Caco-2 (cell line): ENCODE measurements at regions not wholly inside any gene's neighbourhood (a gene's known extent, or its start where the extent isn't known, plus 50 kb on each side); places are given as distances from the start of the nearest gene placed in this dataset.

ENCODE experiments used
- BruUV-seq: library from RNA; stranded (reverse); fragments of 400-500 nt; replicated peaks from 2 replicates; lab custom pipeline; 2021; lab: Mats Ljungman, UMichigan
- CTCF ChIA-PET: fragments of 300-600 bp; sonication (Branson Sonifier 250); formaldehyde crosslinking; loops from one replicate; lab custom pipeline; 2022; ENCODE audit warnings: antibody characterized with exemption; lab: Charles Lee
- POLR2A ChIA-PET: fragments of 300-600 bp; sonication (Branson Sonifier 250); formaldehyde crosslinking; loops from one replicate; lab custom pipeline; 2022; ENCODE audit warnings: antibody characterized with exemption; lab: Charles Lee
- DNase-seq, 2 experiments: peaks; one replicate each; pipeline versions ENCODE4 v3.0.0 to v3.0.0-alpha.2; 2020 to 2022
- H3K27me3 ChIP-seq: replicated peaks from 2 replicates; pipeline ENCODE4 v1.6.0; 2011; ENCODE audit warnings: low read length; ENCODE audit not compliant: control insufficient read depth, insufficient read depth
- H3K36me3 ChIP-seq: 2 replicates; pipeline ENCODE4 v1.5.1; 2011; ENCODE audit warnings: low read length; ENCODE audit not compliant: control insufficient read depth, insufficient read depth
- H3K4me1 ChIP-seq: fragments of 250-450 bp; sonication (Bioruptor Pico); 2 replicates; pipeline ENCODE4 v1.5.1; 2020; ENCODE audit warnings: mild to moderate bottlenecking
- H3K4me3 ChIP-seq: 2 replicates; pipeline ENCODE4 v1.5.1; 2011; ENCODE audit warnings: low read depth, mild to moderate bottlenecking, control low read depth, low read length
- H3K9me3 ChIP-seq: fragments of 250-450 bp; sonication (Bioruptor Pico); 2 replicates; pipeline ENCODE4 v1.5.1; 2020; ENCODE audit warnings: mild to moderate bottlenecking, moderate library complexity
- H3K27ac Mint-ChIP-seq: one replicate; pipeline ENCODE4 v1.8.0; 2022; ENCODE audit warnings: mixed read lengths; ENCODE audit not compliant: unreplicated experiment
- H3K27me3 Mint-ChIP-seq: one replicate; pipeline ENCODE4 v1.8.0; 2022; ENCODE audit warnings: mixed read lengths; ENCODE audit not compliant: insufficient read depth, unreplicated experiment
- H3K36me3 Mint-ChIP-seq: one replicate; pipeline ENCODE4 v1.8.0; 2022; ENCODE audit warnings: mild to moderate bottlenecking, mixed read lengths; ENCODE audit not compliant: insufficient read depth, unreplicated experiment
- H3K4me1 Mint-ChIP-seq: one replicate; pipeline ENCODE4 v1.8.0; 2022; ENCODE audit warnings: low read depth, mixed read lengths; ENCODE audit not compliant: unreplicated experiment
- H3K4me3 Mint-ChIP-seq: one replicate; pipeline ENCODE4 v1.8.0; 2022; ENCODE audit warnings: mild to moderate bottlenecking, moderate library complexity, mixed read lengths; ENCODE audit not compliant: unreplicated experiment
- H3K9me3 Mint-ChIP-seq: one replicate; pipeline ENCODE4 v1.8.0; 2022; ENCODE audit warnings: mixed read lengths; ENCODE audit not compliant: unreplicated experiment
- CTCF ChIP-seq, 2 experiments: fragments of 200-600 bp in 1 of 2; IDR thresholded peaks; 1 replicate in 1 of 2; 2 replicates in 1 of 2; pipeline versions ENCODE4 v1.5.1 to v1.8.0; 2011 to 2022; ENCODE audit warnings: antibody characterized with exemption in 1 of 2, control low read depth in 1 of 2, inconsistent platforms in 1 of 2, low read depth in 1 of 2, low read length in 1 of 2, mild to moderate bottlenecking in 1 of 2, moderate library complexity in 1 of 2; ENCODE audit not compliant: insufficient read depth in 1 of 2, severe bottlenecking in 1 of 2, unreplicated experiment in 1 of 2
- intact Hi-C: fragments of 100-400 bp; cut with micrococcal nuclease; formaldehyde crosslinking; loops from one replicate; pipeline ENCODE4 v1.10.0; 2022; ENCODE audit not compliant: unreplicated experiment

GRCh38 chr22:48531761-48532435, 1295.8 kb downstream of the BRD1 start:
- Histone ChIP-seq H3K9me3 (no peaks in the 10 kb centered on the region), H3K36me3 (no peaks in the 10 kb centered on the region), H3K4me3 (no peak overlapping the region), H3K4me1 (no peaks in the 10 kb centered on the region), H3K27me3 (no peaks in the 10 kb centered on the region)
- no peaks in the 10 kb centered on the region for H3K9me3 Mint-ChIP-seq
- intact Hi-C loops, result no loop called here
- H3K4me3 Mint-ChIP-seq, result no peak overlapping the region
- TF ChIP-seq CTCF (IDR thresholded peaks at IDR 0.05; ENCODE audit: insufficient read depth in 1 of 2, low read depth in 1 of 2, low read length in 1 of 2, severe bottlenecking in 1 of 2, unreplicated experiment in 1 of 2), result no peak
- no TSS peak for BruUV-seq
- POLR2A ChIA-PET, result no interaction called here
- no peaks in the 10 kb centered on the region for H3K36me3 Mint-ChIP-seq
- H3K27me3 Mint-ChIP-seq, result peaks cover 4% of the 10 kb centered on the region
- no peak for DNase-seq
- no peak overlapping the region for H3K27ac Mint-ChIP-seq
- no peaks in the 10 kb centered on the region for H3K4me1 Mint-ChIP-seq
- CTCF ChIA-PET, result no interaction called here

GRCh38 chr22:48531108-48531507, 1296.6 kb downstream of the BRD1 start:
- intact Hi-C loops, result no loop called here
- no peak for TF ChIP-seq CTCF (IDR thresholded peaks at IDR 0.05; ENCODE audit: insufficient read depth in 1 of 2, low read depth in 1 of 2, low read length in 1 of 2, severe bottlenecking in 1 of 2, unreplicated experiment in 1 of 2)
- CTCF ChIA-PET, result no interaction called here
- no peaks in the 10 kb centered on the region for H3K27me3 ChIP-seq
- no peak overlapping the region for H3K4me3 ChIP-seq
- H3K27me3 Mint-ChIP-seq, result peaks cover 8% of the 10 kb centered on the region
- no peak overlapping the region for H3K4me3 Mint-ChIP-seq
- H3K4me1 ChIP-seq, result no peaks in the 10 kb centered on the region
- H3K27ac Mint-ChIP-seq, result no peak overlapping the region
- H3K9me3 Mint-ChIP-seq, result no peaks in the 10 kb centered on the region
- H3K9me3 ChIP-seq, result no peaks in the 10 kb centered on the region
- DNase-seq, result no peak
- H3K36me3 ChIP-seq, result no peaks in the 10 kb centered on the region
- POLR2A ChIA-PET, result no interaction called here
- no TSS peak for BruUV-seq
- H3K4me1 Mint-ChIP-seq, result no peaks in the 10 kb centered on the region
- H3K36me3 Mint-ChIP-seq, result no peaks in the 10 kb centered on the region

GRCh38 chr22:48530666-48531065, 1297.0 kb downstream of the BRD1 start:
- POLR2A ChIA-PET, result no interaction called here
- Mint-ChIP-seq H3K27me3 (peaks cover 10% of the 10 kb centered on the region), H3K4me3 (no peak overlapping the region), H3K9me3 (no peaks in the 10 kb centered on the region), H3K27ac (no peak overlapping the region), H3K36me3 (no peaks in the 10 kb centered on the region), H3K4me1 (no peaks in the 10 kb centered on the region)
- no peak for TF ChIP-seq CTCF (IDR thresholded peaks at IDR 0.05; ENCODE audit: insufficient read depth in 1 of 2, low read depth in 1 of 2, low read length in 1 of 2, severe bottlenecking in 1 of 2, unreplicated experiment in 1 of 2)
- no TSS peak for BruUV-seq
- no peak for DNase-seq
- intact Hi-C loops, result no loop called here
- CTCF ChIA-PET, result no interaction called here
- Histone ChIP-seq H3K36me3 (no peaks in the 10 kb centered on the region), H3K27me3 (no peaks in the 10 kb centered on the region), H3K9me3 (no peaks in the 10 kb centered on the region), H3K4me3 (no peak overlapping the region), H3K4me1 (no peaks in the 10 kb centered on the region)
